ENCODE measurements at regions not wholly inside any gene's neighbourhood (a gene's known extent, or its start where the extent isn't known, plus 50 kb on each side); places are given as distances from the start of the nearest gene placed in this dataset.
A peak's percentile ranks its signal among the peaks of the same experiment; 100 is the strongest.
"Not testable (repeated sequence)": the region's sequence is repeated elsewhere in the genome, so short reads cannot be mapped to it uniquely, and the experiment has no call there.

GRCh38 chr7:20083781-20084180 lies 133.4 kb downstream of the MACC1 start:
- Mint-ChIP-seq H3K9me3 (peaks cover 11% of the 10 kb centered on the region), H3K4me1 (ENCODE audit: low read depth) (no peaks in the 10 kb centered on the region), H3K4me3 (no peak overlapping the region), H3K36me3 (ENCODE audit: insufficient read depth) (no peaks in the 10 kb centered on the region), H3K27me3 (ENCODE audit: low read depth) (no peaks in the 10 kb centered on the region)
- DNase-seq (no peak), ATAC-seq (peak in 1 of 2 donors; percentile 59)

- no peak overlapping the region for H3K4me3 Mint-ChIP-seq
- H3K27me3 Mint-ChIP-seq (ENCODE audit: low read depth), result no peaks in the 10 kb centered on the region
- ATAC-seq (no peak), DNase-seq (no peak)
- no peaks in the 10 kb centered on the region for H3K4me1 Mint-ChIP-seq (ENCODE audit: low read depth)
- no peaks in the 10 kb centered on the region for H3K36me3 Mint-ChIP-seq (ENCODE audit: insufficient read depth)
- H3K9me3 Mint-ChIP-seq, result peaks cover 4% of the 10 kb centered on the region
Measured at GRCh38 chr7:20079080-20079479, 138.1 kb downstream of the MACC1 start.

- Mint-ChIP-seq H3K27me3 (ENCODE audit: low read depth) (no peaks in the 10 kb centered on the region), H3K9me3 (peaks cover 5% of the 10 kb centered on the region), H3K36me3 (ENCODE audit: insufficient read depth) (no peaks in the 10 kb centered on the region), H3K4me1 (ENCODE audit: low read depth) (no peaks in the 10 kb centered on the region), H3K4me3 (no peak overlapping the region)
- ATAC-seq (no peak), DNase-seq (no peak)
Measured at GRCh38 chr7:20076835-20077234, 140.3 kb downstream of the MACC1 start.

GRCh38 chr7:20075992-20076820 lies 141.0 kb downstream of the MACC1 start:
- Mint-ChIP-seq H3K27me3 (ENCODE audit: low read depth) (no peaks in the 10 kb centered on the region), H3K4me3 (no peak overlapping the region), H3K4me1 (ENCODE audit: low read depth) (no peaks in the 10 kb centered on the region), H3K9me3 (peaks cover 5% of the 10 kb centered on the region), H3K36me3 (ENCODE audit: insufficient read depth) (no peaks in the 10 kb centered on the region)
- no peak for ATAC-seq
- DNase-seq, result no peak

- Mint-ChIP-seq H3K9me3 (peaks cover 5% of the 10 kb centered on the region), H3K36me3 (ENCODE audit: insufficient read depth) (no peaks in the 10 kb centered on the region), H3K4me3 (no peak overlapping the region), H3K27me3 (ENCODE audit: low read depth) (no peaks in the 10 kb centered on the region), H3K4me1 (ENCODE audit: low read depth) (no peaks in the 10 kb centered on the region)
- DNase-seq, result no peak
- no peak for ATAC-seq
Measured at GRCh38 chr7:20075440-20075839, 141.7 kb downstream of the MACC1 start.

GRCh38 chr7:20068004-20068403 lies 149.2 kb downstream of the MACC1 start:
- H3K4me3 Mint-ChIP-seq; H3K36me3 Mint-ChIP-seq (ENCODE audit: insufficient read depth); ATAC-seq: not testable (repeated sequence)

GRCh38 chr7:20064974-20065862 lies 152.0 kb downstream of the MACC1 start:
- H3K36me3 Mint-ChIP-seq (ENCODE audit: insufficient read depth), result no peaks in the 10 kb centered on the region
- DNase-seq (no peak), ATAC-seq (peak; percentile 67 to 74)
- no peak overlapping the region for H3K4me3 Mint-ChIP-seq
- no peaks in the 10 kb centered on the region for H3K27me3 Mint-ChIP-seq (ENCODE audit: low read depth)
- peaks cover 3% of the 10 kb centered on the region for H3K4me1 Mint-ChIP-seq (ENCODE audit: low read depth)
- peaks cover 8% of the 10 kb centered on the region for H3K9me3 Mint-ChIP-seq

More at GRCh38 chr7:20068004-20068403, 149.2 kb downstream of the MACC1 start:
- not testable (repeated sequence) for H3K4me1 Mint-ChIP-seq (ENCODE audit: low read depth); H3K9me3 Mint-ChIP-seq; H3K27me3 Mint-ChIP-seq (ENCODE audit: low read depth); DNase-seq

GRCh38 chr7:20064181-20064970 lies 152.8 kb downstream of the MACC1 start:
- H3K4me1 Mint-ChIP-seq (ENCODE audit: low read depth), result peaks cover 3% of the 10 kb centered on the region
- no peak for DNase-seq
- peaks cover 8% of the 10 kb centered on the region for H3K9me3 Mint-ChIP-seq
- H3K4me3 Mint-ChIP-seq, result no peak overlapping the region
- H3K27me3 Mint-ChIP-seq (ENCODE audit: low read depth), result no peaks in the 10 kb centered on the region
- no peaks in the 10 kb centered on the region for H3K36me3 Mint-ChIP-seq (ENCODE audit: insufficient read depth)
- ATAC-seq, result no peak

- DNase-seq (no peak), ATAC-seq (no peak)
- peaks cover 3% of the 10 kb centered on the region for H3K4me1 Mint-ChIP-seq (ENCODE audit: low read depth)
- H3K9me3 Mint-ChIP-seq, result peaks cover 8% of the 10 kb centered on the region
- no peaks in the 10 kb centered on the region for H3K27me3 Mint-ChIP-seq (ENCODE audit: low read depth)
- H3K36me3 Mint-ChIP-seq (ENCODE audit: insufficient read depth), result no peaks in the 10 kb centered on the region
- H3K4me3 Mint-ChIP-seq, result no peak overlapping the region
Measured at GRCh38 chr7:20063644-20064043, 153.5 kb downstream of the MACC1 start.

GRCh38 chr7:20062932-20063331 lies 154.3 kb downstream of the MACC1 start:
- Mint-ChIP-seq H3K27me3 (ENCODE audit: low read depth) (no peaks in the 10 kb centered on the region), H3K36me3 (ENCODE audit: insufficient read depth) (no peaks in the 10 kb centered on the region), H3K9me3 (peaks cover 8% of the 10 kb centered on the region), H3K4me3 (no peak overlapping the region), H3K4me1 (ENCODE audit: low read depth) (peaks cover 3% of the 10 kb centered on the region)
- DNase-seq (no peak), ATAC-seq (no peak)

- Mint-ChIP-seq H3K36me3 (ENCODE audit: insufficient read depth) (no peaks in the 10 kb centered on the region), H3K4me1 (ENCODE audit: low read depth) (no peaks in the 10 kb centered on the region), H3K27me3 (ENCODE audit: low read depth) (no peaks in the 10 kb centered on the region), H3K9me3 (peaks cover 8% of the 10 kb centered on the region), H3K4me3 (no peak overlapping the region)
- ATAC-seq, result no peak
- DNase-seq, result no peak
Measured at GRCh38 chr7:20053334-20054104, 163.7 kb downstream of the MACC1 start.

GRCh38 chr7:20050241-20050966 lies 166.8 kb downstream of the MACC1 start:
- no peaks in the 10 kb centered on the region for H3K27me3 Mint-ChIP-seq (ENCODE audit: low read depth)
- no peak overlapping the region for H3K4me3 Mint-ChIP-seq
- no peaks in the 10 kb centered on the region for H3K4me1 Mint-ChIP-seq (ENCODE audit: low read depth)
- peaks cover 4% of the 10 kb centered on the region for H3K9me3 Mint-ChIP-seq
- ATAC-seq (no peak), DNase-seq (no peak)
- no peaks in the 10 kb centered on the region for H3K36me3 Mint-ChIP-seq (ENCODE audit: insufficient read depth)

- Mint-ChIP-seq H3K27me3 (ENCODE audit: low read depth) (no peaks in the 10 kb centered on the region), H3K4me3 (no peak overlapping the region), H3K9me3 (no peaks in the 10 kb centered on the region), H3K4me1 (ENCODE audit: low read depth) (no peaks in the 10 kb centered on the region), H3K36me3 (ENCODE audit: insufficient read depth) (no peaks in the 10 kb centered on the region)
- no peak for ATAC-seq
- DNase-seq, result no peak
Measured at GRCh38 chr7:20038676-20039075, 178.5 kb downstream of the MACC1 start.

All from activated T-cell treated with anti-CD3 and anti-CD28 coated beads, Interleukin-2, amount 50 U/mL, for 4 hours (primary cell).